Activated CD4-positive, alpha-beta T cell treated with anti-CD3 and anti-CD28 coated beads for 36 hours (primary cell): ENCODE measurements at regions not wholly inside any gene's neighbourhood (a gene's known extent, or its start where the extent isn't known, plus 50 kb on each side); places are given as distances from the start of the nearest gene placed in this dataset.

Experiments
- ATAC-seq: fragments of 200-7000 bp; cut with Tn5 transposase; one replicate; pipeline ENCODE4 v1.10.0; 2021; ENCODE audit warnings: mild to moderate bottlenecking, moderate library complexity
- CTCF ChIA-PET: fragments of 350-600 bp; sonication (Branson Sonifier 250); formaldehyde crosslinking; loops from one replicate; lab custom pipeline; 2021; ENCODE audit warnings: antibody characterized with exemption; lab: Charles Lee
- POLR2A ChIA-PET: fragments of 350-600 bp; sonication (Branson Sonifier 250); formaldehyde crosslinking; loops from one replicate; lab custom pipeline; 2021; ENCODE audit warnings: antibody characterized with exemption, inconsistent platforms; lab: Charles Lee
- DNase-seq: peaks from one replicate; pipeline ENCODE4 v3.0.0-alpha.2; 2020
- H3K27ac Mint-ChIP-seq: one replicate; pipeline ENCODE4 v1.8.0; 2021; ENCODE audit warnings: mixed read lengths
- H3K27me3 Mint-ChIP-seq: one replicate; pipeline ENCODE4 v1.8.0; 2021; ENCODE audit warnings: mixed read lengths
- H3K36me3 Mint-ChIP-seq: one replicate; pipeline ENCODE4 v1.8.0; 2021; ENCODE audit warnings: low read depth, mixed read lengths
- H3K4me1 Mint-ChIP-seq: one replicate; pipeline ENCODE4 v1.8.0; 2021; ENCODE audit warnings: mixed read lengths
- H3K4me3 Mint-ChIP-seq: one replicate; pipeline ENCODE4 v1.8.0; 2021; ENCODE audit warnings: mild to moderate bottlenecking, moderate library complexity, mixed read lengths
- H3K9me3 Mint-ChIP-seq: one replicate; pipeline ENCODE4 v1.8.0; 2021; ENCODE audit warnings: low read depth, mixed read lengths
- intact Hi-C, 2 experiments: fragments of 100-400 bp; cut with DNase I in 1 of 2; cut with micrococcal nuclease in 1 of 2; formaldehyde crosslinking; loops; one replicate each; pipeline versions ENCODE4 v1.14.2 to v1.15.1; 2022 to 2024; cut with DNase I, micrococcal nuclease

DNA sequence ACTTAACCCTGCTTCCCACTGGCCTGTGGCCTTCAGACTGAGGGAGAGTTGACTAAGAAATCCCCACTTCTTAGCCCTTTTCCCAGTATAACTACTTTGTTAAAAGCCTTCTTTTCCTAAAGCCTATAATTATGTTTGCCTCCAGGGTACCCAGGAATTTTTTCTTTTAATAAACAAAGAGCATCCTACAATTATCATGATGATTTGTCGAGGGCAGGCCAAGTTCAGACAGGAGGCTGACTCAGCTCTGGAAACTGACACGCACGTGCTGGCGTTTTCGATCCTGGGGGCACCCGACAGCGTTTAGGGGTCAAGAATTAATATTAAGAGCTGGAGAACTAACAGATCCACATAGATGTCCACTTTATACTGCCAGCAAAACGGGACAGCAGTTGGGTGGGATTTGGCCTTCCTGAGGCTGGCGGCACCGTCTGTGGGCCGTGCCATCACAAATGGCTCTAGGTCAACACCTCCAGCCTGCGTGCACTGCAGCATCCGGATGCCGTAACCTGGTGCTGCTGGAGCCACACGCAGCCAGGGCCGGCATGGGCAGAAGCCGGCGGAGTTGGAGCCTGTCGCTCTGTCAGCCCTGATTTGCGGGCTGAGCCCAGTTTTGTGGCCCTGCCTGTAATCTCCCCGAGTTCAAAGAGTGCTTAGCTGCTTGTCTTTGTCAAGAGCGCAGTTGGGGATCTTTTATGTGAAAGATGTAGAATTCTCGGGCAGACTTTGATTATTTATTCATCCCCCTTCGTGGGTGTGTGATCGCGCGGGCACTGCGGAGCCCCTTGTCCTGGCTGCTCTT, 191.0 kb downstream of the GLI2 start:
- ChIA-PET POLR2A (no interaction called here), CTCF (no interaction called here)
- no peak for DNase-seq
- H3K27me3 Mint-ChIP-seq = no peaks in the 10 kb centered on the region
- no peaks in the 10 kb centered on the region for H3K9me3 Mint-ChIP-seq
- H3K36me3 Mint-ChIP-seq = no peaks in the 10 kb centered on the region
- no peak overlapping the region for H3K27ac Mint-ChIP-seq
- no peak overlapping the region for H3K4me3 Mint-ChIP-seq
- ATAC-seq = no peak
- H3K4me1 Mint-ChIP-seq = no peaks in the 10 kb centered on the region
- intact Hi-C loops = no loop called here

GRCh38 chr2:120927265-120927628, 191.6 kb downstream of the GLI2 start:
- H3K4me1 Mint-ChIP-seq = no peaks in the 10 kb centered on the region
- H3K9me3 Mint-ChIP-seq = no peaks in the 10 kb centered on the region
- H3K4me3 Mint-ChIP-seq = no peak overlapping the region
- no peak overlapping the region for H3K27ac Mint-ChIP-seq
- POLR2A ChIA-PET = no interaction called here
- CTCF ChIA-PET = no interaction called here
- intact Hi-C loops = no loop called here
- DNase-seq = no peak
- no peaks in the 10 kb centered on the region for H3K36me3 Mint-ChIP-seq
- no peaks in the 10 kb centered on the region for H3K27me3 Mint-ChIP-seq
- no peak for ATAC-seq

GRCh38 chr2:120929829-120930228, 194.2 kb downstream of the GLI2 start:
- POLR2A ChIA-PET = no interaction called here
- intact Hi-C loops = no loop called here
- Mint-ChIP-seq H3K36me3 (no peaks in the 10 kb centered on the region), H3K9me3 (no peaks in the 10 kb centered on the region), H3K4me3 (no peak overlapping the region), H3K4me1 (no peaks in the 10 kb centered on the region), H3K27ac (no peak overlapping the region), H3K27me3 (no peaks in the 10 kb centered on the region)
- CTCF ChIA-PET = interaction anchor here (0.7 kb wide), 1 partner anchor 160 kb away, joined by 3 read pairs; no protein-coding TSS in a partner anchor
- DNase-seq (no peak), ATAC-seq (no peak)

GRCh38 chr2:120930236-120930635, 194.6 kb downstream of the GLI2 start:
- CTCF ChIA-PET = interaction anchor here (0.7 kb wide), 1 partner anchor 160 kb away, joined by 3 read pairs; no protein-coding TSS in a partner anchor
- H3K36me3 Mint-ChIP-seq = no peaks in the 10 kb centered on the region
- H3K4me1 Mint-ChIP-seq = no peaks in the 10 kb centered on the region
- ATAC-seq (no peak), DNase-seq (no peak)
- no peaks in the 10 kb centered on the region for H3K9me3 Mint-ChIP-seq
- H3K27ac Mint-ChIP-seq = no peak overlapping the region
- no peaks in the 10 kb centered on the region for H3K27me3 Mint-ChIP-seq
- intact Hi-C loops = no loop called here
- no peak overlapping the region for H3K4me3 Mint-ChIP-seq
- POLR2A ChIA-PET = no interaction called here

DNA sequence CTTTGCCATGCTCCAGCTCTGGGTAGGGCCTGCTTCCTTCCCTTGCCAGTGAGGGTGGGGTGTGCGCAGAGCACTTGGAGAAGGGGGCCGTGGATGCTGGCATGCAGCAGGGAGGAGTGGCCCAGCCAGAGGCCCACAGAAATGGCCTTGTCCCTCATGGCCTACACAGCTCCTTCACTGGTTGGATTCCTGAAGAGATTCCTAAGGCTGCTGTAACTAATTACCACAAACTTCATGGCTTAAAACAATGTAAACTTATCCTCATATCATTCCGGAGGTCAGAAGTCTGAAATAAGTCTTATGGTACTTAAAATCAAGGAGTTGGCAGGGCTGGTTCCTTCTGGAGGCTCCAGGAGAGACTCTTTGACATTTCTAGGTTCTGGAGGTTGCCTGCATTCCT, 195.2 kb downstream of the GLI2 start:
- no peaks in the 10 kb centered on the region for H3K4me1 Mint-ChIP-seq
- H3K9me3 Mint-ChIP-seq = no peaks in the 10 kb centered on the region
- H3K27me3 Mint-ChIP-seq = no peaks in the 10 kb centered on the region
- POLR2A ChIA-PET = no interaction called here
- DNase-seq (no peak), ATAC-seq (no peak)
- CTCF ChIA-PET = no interaction called here
- no peak overlapping the region for H3K27ac Mint-ChIP-seq
- no peak overlapping the region for H3K4me3 Mint-ChIP-seq
- intact Hi-C loops = no loop called here
- H3K36me3 Mint-ChIP-seq = no peaks in the 10 kb centered on the region

GRCh38 chr2:120932472-120932871, 196.8 kb downstream of the GLI2 start:
- ATAC-seq = no peak
- CTCF ChIA-PET = no interaction called here
- Mint-ChIP-seq H3K27me3 (no peaks in the 10 kb centered on the region), H3K27ac (no peak overlapping the region), H3K4me3 (no peak overlapping the region), H3K36me3 (no peaks in the 10 kb centered on the region), H3K4me1 (no peaks in the 10 kb centered on the region), H3K9me3 (no peaks in the 10 kb centered on the region)
- POLR2A ChIA-PET = no interaction called here
- intact Hi-C loops = no loop called here
- DNase-seq = no peak

DNA sequence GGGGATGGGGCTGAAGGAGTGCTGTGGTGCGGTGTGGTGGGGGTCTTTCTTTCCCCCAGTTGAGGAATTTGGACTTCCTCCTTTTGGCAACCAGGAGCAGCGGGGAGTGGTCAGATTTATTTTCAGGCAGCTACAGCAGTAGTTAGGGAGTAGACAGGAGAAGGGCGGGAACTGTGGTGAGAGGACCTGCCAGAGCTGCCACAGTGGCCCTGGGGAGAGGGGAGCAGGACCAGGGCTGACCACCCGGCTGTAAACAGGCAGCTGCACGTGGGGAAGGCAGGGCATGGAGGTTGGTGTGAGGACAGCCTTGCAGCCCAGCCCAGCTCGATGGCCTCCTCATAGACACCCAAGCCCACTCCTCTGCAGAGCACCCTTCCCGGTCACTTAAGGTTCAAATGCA, 197.2 kb downstream of the GLI2 start:
- ATAC-seq (no peak), DNase-seq (no peak)
- intact Hi-C loops = no loop called here
- Mint-ChIP-seq H3K27ac (no peak overlapping the region), H3K27me3 (no peaks in the 10 kb centered on the region), H3K36me3 (no peaks in the 10 kb centered on the region), H3K4me1 (no peaks in the 10 kb centered on the region), H3K4me3 (no peak overlapping the region), H3K9me3 (no peaks in the 10 kb centered on the region)
- POLR2A ChIA-PET = no interaction called here
- CTCF ChIA-PET = no interaction called here

- ChIA-PET CTCF (interaction anchor here (0.6 kb wide), 1 partner anchor 1228 kb away, joined by 3 read pairs; no protein-coding TSS in a partner anchor), POLR2A (no interaction called here)
- Mint-ChIP-seq H3K27ac (no peak overlapping the region), H3K27me3 (no peaks in the 10 kb centered on the region), H3K36me3 (no peaks in the 10 kb centered on the region), H3K9me3 (no peaks in the 10 kb centered on the region), H3K4me1 (no peaks in the 10 kb centered on the region), H3K4me3 (no peak overlapping the region)
- DNase-seq = no peak
- intact Hi-C loops = no loop called here
- no peak for ATAC-seq
Measured at GRCh38 chr2:120933693-120934573, 198.3 kb downstream of the GLI2 start.

GRCh38 chr2:120934574-120935338, 199.1 kb downstream of the GLI2 start:
- ChIA-PET POLR2A (no interaction called here), CTCF (interaction anchor here (0.6 kb wide), 1 partner anchor 1229 kb away, joined by 3 read pairs; no protein-coding TSS in a partner anchor)
- Mint-ChIP-seq H3K27me3 (no peaks in the 10 kb centered on the region), H3K36me3 (no peaks in the 10 kb centered on the region), H3K4me3 (no peak overlapping the region), H3K4me1 (peaks cover 3% of the 10 kb centered on the region), H3K9me3 (no peaks in the 10 kb centered on the region), H3K27ac (no peak overlapping the region)
- ATAC-seq (no peak), DNase-seq (no peak)
- intact Hi-C loops = no loop called here

DNA sequence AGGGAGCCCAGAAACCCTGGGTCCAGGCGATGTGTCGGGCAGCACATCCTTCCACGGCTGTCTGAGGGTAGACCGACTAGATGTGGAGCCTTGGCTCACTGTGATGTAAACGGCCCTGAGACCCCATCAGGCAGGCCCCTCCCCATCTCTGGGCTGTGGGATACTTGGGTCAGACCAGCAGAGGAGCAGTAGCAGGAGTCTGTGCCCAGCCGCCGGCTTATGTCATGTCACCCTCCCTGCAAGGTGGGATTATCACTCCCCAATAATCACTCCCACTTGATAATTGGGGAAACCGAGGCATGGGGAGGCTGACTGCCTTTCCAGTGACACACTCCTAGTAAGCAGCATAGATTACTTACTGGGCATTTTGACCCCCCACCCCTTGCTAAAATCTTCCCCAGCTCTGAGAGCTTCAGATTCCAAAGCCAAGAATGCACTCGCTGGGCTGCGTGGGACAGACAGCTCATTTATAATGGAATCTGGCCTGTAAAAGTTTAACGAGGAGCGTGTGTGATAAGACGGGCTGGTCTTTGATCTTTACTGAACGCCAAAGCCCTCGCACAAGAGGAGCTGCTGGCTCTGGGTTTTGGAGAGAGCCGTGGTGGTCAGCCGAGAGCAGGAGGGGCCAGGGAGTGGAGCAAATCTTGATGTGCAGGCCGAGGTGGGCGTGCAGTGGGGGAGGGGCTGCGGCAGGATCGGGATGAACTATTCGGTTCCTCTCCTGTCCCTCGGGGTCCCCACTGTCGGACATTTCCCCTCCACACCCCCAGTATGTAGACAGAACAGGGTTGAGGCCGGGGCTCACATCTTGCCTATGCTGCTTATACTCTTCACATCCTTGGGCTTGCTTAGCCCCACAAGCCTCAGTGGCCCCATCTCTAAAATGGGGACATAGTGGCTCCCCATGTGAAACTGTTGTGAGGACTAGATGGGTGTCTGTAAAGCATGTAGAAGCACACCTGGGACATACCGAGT, 200.0 kb downstream of the GLI2 start:
- Mint-ChIP-seq H3K4me3 (no peak overlapping the region), H3K36me3 (no peaks in the 10 kb centered on the region), H3K27ac (no peak overlapping the region), H3K9me3 (no peaks in the 10 kb centered on the region), H3K27me3 (no peaks in the 10 kb centered on the region), H3K4me1 (peaks cover 3% of the 10 kb centered on the region)
- DNase-seq (no peak), ATAC-seq (no peak)
- intact Hi-C loops = no loop called here
- ChIA-PET CTCF (interaction anchor here (0.6 to 0.7 kb wide), 3 partner anchors 194 to 417 kb away, joined by 3 read pairs; no protein-coding TSS in a partner anchor), POLR2A (no interaction called here)
